ENCODE measurements at regions not wholly inside any gene's neighbourhood (a gene's known extent, or its start where the extent isn't known, plus 50 kb on each side); places are given as distances from the start of the nearest gene placed in this dataset.
"Not testable (repeated sequence)": the region's sequence is repeated elsewhere in the genome, so short reads cannot be mapped to it uniquely, and the experiment has no call there.

DNA sequence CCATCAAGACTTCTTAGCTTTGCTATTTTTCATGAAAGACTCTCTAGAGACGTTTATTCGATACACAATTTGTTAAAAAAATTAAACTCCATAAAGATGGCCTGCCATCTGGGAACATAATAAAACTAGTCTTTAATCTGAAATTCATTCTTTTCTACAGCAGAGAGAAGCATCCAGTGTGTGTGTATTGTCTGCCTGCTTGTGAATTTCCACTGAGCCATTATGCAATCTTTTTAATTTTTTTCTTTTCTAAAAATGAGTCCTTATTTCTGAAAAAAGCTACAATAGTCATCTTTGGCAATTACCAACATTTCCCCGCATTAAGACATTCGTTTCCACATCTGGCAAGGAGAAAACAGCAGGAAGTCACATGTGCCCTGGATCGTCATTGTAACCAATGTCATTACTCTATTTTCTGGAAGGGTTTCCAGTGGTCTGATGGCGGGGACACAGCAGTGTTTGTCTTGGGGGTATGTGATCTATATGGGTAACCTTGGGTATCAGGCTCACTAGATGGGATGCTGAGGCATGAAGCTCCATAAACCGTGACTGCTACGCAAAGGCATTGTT is 263.1 kb downstream of the MSX2 start:
- no peak for DNase-seq (ENCODE audit: low read depth in 2 of 2)

DNA sequence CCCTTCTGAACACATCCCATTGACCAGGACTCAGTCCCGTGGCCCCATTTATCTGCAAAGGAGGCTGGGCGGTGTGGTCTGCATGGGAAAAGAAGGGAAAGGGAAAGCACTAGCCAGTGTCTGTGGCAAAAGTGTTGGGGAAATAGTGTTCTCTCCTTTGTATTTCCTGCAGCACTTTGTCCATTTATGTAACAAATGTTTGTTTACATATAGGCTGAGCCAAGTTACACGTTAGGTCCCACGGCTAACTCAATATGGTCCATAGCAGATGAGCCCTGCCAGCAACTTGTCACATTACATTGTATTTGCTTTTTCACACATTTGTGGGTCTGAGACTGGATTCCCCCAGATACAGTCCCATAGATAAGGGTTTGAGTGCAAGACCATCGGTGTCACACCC is 260.5 kb downstream of the MSX2 start:
- DNase-seq (ENCODE audit: low read depth in 2 of 2), result no peak

DNA sequence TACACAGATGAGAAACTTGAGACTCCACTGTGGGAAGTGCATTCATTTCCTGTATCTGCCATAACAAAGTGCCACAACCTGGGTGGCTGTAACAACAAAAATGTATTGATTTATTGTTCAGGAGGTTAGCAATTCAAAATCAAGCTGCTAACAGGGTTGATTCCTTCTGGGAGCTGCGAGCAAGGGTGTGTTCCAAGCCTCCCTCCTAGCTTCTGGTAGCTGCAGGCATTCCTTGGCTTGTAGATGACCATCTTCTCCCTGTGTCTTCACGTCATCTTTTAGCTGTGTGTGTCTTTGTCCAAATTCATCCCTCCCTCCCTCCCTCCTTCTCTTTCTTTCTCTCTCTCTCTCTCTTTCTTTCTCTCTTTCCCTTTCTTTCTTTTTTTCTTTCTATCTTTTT is 258.1 kb downstream of the MSX2 start:
- DNase-seq (ENCODE audit: low read depth in 2 of 2), result no peak

DNA sequence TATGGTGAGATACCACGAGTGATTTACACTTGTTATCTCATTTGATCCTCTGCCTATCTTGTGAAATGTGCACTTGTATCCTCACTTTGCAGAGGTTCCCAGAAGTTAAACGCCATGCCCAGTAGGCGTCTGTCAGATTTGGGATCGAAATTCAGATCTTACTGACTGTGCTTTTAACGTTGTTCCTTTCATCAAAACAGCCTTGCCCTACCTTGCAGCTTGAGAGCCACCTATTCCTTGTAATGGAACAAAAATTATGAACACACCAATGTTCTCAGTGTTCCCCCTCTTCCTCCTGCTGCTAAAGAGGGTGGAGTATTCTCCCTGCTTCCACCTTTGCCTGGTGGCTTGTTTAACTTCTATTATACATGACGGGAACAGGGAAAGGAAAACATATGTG is 257.0 kb downstream of the MSX2 start:
- no peak for DNase-seq (ENCODE audit: low read depth in 2 of 2)

DNA sequence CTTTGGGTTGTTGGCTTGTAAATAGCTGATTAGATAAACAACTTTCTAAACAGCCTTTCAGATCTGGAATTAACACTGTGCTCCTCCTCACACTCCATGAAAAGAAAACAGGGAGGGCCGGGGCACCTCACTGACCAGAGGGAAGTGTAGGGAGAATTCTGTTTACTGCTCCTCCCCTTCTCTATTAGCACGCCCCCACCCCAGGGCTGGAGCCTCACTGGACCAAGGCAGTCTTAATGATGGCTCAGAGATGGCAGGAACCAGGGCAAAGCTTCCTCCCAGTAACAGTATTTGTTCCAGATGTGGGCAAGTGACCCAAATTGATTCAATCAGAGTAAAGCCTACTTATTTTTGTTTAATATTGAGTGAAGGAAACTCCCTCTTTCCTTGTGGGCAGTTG is 256.6 kb downstream of the MSX2 start:
- DNase-seq (ENCODE audit: low read depth in 2 of 2), result no peak

DNA sequence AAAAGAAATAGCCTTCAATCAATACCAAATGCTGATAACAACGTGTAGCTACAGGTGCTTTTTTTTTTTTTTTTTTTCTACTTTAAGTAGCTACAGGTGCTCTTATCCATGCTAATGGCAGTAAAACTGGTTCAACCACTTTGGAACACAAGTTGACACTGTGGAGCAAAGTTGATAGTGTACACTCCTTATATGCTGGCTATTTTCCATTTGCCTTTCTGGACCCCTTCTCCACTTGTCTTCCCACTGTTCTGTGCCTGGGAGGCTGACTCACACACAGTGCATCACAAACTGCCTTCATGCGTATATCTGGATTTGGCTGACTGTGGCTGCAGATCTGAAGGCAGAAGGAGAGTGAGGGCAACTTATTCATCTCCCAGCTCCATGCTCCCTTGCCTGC is 247.9 kb downstream of the MSX2 start:
- no peak for DNase-seq (ENCODE audit: low read depth in 2 of 2)

DNA sequence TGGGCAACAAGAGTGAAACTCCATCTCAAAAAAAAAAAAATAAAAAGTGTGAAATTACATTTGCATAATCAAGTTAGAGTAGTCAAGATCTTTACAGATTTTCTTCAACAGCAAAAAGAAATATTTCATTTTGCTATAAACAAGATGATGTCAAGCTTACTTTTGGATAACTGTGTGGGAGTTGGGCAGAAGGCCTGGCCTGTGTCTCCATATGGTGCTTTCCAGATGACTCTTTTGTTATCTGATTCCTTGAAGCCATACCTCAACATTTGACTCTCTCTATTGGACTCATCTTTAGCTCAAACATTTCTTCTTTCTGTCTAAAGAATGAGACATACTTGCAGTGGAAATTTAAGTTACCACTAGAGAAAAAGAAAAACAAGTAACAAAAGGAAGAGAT is 246.8 kb downstream of the MSX2 start:
- no peak for DNase-seq (ENCODE audit: low read depth in 2 of 2)

DNA sequence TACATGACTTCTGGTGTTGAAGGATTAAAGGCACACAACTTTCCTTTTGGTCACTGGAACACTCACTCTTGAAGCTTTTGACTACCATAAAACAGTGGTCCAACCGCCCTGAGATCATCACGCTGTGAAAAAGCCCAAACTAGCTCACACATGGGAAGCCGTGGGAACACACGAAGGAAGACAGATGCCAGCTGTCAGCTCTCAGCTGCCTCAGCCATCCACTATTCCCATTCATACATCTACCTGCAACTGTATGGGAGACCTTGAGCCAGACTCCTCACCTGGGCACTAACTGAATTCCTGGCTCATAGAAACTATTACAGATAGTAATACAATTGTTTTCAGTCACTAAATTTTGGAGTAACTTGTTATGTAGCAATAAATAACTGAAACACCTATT is 246.1 kb downstream of the MSX2 start:
- no peak for DNase-seq (ENCODE audit: low read depth in 2 of 2)

DNA sequence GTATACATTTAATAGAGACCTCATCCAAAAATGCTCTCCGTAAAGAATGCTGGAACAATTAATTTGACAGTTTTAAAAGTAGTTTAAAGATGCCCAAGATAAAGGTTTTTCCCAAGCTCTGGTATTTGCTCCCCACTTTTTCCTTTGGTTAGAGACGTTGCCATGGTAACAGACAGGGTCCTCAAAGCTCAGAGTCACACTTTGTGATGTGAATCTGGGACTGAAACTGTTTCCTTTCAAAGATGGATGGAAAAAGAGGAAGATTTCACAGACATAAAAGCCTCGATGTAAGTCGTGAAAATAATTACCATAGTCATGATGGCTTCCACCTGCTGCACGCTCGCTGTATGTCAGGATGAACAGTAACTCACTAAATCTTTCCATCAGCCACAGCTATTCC is 229.5 kb downstream of the MSX2 start:
- no peak for DNase-seq (ENCODE audit: low read depth in 2 of 2)

DNA sequence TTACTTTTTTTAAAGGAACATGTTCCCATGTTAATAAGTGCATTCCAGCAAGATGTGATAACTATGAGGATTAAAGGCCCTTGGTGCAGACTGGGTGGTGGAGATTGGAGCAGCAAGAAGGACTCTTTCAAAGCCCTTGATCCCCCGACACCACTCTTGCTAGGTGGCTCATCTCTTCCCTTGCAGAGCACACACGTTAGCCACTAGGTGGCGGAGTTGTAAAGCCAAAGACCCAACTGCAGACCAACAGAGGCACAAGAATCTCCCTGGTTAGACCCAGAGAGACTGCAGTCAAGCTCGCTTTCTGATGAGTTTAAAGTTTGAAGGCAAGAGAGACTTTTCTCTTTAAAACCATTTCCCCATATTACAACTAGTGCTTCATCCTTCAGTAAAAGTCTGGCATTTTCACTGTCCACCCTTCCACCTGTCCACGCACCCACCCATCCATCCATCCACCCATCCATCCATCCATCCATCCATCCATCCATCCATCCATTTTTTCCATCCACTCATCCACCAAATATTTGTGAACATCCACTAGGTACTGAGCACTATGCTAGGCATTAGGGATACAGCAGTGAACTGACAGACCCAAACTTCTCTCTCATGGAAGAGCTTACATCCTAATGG is 226.9 kb downstream of the MSX2 start:
- peak; percentile 31 to 43 for DNase-seq (ENCODE audit: low read depth in 2 of 2)

DNA sequence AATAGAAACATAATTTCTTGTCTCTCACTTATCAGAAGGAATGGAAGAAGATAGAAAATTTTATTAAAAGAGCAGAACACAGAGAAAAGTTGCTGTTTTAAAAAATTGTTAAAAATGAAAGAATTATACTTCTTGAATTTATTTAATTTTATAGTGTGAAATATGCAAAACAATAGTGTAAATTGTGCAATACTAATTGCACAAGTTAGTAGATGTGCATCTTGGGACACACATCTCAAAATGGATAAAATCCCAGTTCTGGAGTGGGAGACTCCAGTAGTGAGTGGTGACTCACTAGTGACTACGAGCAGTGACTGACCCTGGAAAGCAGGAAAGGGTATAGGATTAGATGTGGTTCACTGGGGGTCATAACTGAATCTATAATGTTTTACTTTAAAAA is 223.2 kb downstream of the MSX2 start:
- no peak for DNase-seq (ENCODE audit: low read depth in 2 of 2)

DNA sequence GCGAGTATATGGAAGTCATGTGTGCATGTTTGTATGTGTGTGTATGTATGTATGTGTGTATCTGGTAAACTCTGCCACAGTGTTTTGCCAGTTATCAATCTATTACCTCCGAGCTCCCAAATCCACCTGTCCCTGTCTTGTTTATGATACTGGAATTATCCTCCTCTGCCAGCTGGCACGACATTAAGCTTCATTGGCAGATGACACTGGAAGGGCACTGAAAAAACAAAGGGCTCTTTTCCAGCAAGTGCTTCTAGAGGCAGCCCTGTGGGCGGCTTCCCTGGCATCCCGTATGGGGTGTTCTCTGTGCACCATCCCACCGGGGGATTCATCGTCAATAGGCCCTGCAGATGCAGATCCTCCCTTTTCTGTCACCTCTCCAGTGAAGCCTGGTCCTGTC is 221.5 kb downstream of the MSX2 start:
- DNase-seq (ENCODE audit: low read depth in 2 of 2), result no peak

DNA sequence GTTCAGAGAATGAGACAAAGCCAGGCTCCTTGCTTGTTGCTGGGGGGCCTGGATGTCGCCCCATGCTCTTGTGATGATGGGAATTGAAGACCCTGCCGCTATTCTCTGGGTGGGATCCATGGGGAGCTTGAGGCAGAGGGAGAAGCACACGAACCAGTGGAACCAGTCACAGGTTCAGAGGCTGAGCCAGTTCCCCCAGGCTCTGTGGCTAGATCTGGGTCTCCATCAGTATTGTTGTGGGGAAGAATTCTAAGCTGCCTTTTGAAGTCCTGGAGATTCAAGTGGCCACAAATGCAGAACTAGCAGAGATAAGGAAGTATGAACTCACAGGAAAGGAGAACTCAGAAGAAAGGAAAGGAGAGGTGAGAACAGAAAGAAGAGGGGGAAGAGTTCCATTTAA is 219.4 kb downstream of the MSX2 start:
- no peak for DNase-seq (ENCODE audit: low read depth in 2 of 2)

DNA sequence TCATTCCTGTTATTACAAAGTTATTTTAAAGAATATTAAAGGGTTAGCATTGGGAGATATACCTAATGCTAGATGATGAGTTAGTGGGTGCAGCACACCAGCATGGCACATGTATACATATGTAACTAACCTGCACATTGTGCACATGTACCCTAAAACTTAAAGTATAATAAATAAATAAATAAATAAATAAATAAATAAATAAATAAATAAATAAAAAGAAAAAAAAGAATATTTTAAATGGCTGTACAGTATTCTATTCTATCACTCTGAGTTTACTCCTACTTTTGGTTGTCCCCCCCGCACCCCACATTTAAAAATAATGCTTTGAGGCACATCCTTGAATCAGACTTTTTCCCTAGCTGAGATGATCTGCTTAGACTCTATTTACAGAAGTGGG is 218.6 kb downstream of the MSX2 start:
- not testable (repeated sequence) for DNase-seq (ENCODE audit: low read depth in 2 of 2)

DNA sequence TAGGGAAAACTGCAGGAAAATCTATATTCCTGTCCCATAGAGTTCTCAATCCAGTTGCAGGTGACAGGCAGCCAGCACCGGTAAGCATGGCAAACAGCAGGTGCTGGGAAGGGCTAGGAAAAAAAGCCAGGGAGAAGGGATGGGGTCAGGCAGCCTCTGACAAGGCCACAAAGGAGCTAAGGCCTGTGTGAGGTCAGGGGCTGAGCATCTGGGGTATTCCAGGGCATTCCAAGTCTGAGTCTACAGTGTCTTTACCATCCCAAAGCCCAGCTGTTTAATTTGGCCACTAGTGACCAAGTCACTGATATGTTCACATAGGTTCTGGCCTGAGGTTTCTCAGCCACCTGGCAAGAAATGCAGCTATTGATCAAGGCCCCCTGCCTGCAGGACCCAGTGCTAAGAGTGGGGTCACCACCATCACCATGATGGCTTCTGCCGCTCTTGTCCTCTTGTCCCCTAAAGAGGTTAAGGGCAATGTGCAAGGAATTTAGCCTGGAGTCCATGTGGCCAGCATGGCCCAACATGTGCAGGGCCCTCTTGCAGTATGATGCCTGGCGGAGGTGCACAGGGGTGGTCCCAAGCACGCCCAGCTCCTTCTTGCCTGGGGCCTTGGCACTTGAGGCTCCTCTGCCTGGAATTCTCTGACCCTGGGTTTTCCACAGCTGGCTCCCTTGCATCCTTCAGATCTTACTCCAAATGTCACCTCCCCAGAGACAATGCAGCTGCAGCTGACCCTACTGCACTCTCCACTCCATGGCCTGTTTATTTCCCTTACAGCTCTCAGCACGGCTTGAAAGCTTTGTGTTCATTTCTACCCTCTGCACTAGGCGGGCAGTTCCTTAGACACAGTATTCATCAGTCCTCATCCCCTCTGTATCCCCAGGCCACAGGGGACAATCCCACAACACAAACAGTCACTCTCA is 213.1 kb downstream of the MSX2 start:
- no peak for DNase-seq (ENCODE audit: low read depth in 2 of 2)

DNA sequence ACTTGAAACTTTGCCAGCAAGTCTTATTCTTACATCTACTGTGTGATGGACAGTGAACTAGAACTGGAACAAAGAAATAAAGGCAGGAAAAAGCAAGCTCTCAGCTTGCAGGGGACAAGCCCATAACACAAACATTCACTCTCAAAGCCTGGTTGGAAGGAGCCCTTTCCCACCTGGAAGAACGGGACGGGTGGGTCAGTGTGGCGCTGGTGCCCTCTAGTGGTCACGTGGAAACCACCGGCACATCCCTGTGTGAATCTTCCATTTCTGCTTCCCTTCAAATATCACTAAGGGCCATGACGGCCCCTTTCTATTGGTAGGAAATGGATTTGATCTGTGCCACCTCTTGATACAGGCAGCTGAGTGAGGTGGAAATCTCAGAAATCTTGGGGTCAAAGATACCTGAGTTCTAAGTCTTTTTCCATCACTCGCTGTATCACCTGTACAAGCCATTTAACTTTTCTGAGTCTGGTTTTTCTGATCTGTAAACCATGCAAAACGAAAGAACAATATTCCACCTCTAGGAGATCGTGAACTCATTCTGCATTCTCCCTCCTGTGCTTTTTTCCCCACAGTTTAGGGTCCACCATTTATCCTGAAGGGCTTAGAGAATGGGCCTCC is 211.6 kb downstream of the MSX2 start:
- DNase-seq (ENCODE audit: low read depth in 2 of 2), result peak in 1 of 2 donors; percentile 20

DNA sequence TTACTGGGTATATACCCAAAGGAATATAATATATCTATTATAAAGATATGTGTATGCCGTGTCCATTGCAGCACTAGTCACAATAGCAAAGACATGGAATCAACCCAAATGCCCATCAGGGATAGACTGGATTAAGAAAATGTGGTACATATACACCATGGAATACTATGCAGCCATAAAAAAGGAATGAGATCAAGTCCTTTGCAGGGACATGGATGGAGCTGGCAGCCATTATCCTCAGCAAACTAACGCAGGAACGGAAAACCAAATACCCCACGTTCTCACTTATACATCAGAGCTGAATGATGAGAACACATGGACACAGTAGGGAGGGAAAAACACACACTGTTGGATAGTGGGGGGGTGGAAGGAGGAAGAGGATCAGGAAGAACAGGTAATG is 206.7 kb downstream of the MSX2 start:
- not testable (repeated sequence) for DNase-seq (ENCODE audit: low read depth in 2 of 2)

DNA sequence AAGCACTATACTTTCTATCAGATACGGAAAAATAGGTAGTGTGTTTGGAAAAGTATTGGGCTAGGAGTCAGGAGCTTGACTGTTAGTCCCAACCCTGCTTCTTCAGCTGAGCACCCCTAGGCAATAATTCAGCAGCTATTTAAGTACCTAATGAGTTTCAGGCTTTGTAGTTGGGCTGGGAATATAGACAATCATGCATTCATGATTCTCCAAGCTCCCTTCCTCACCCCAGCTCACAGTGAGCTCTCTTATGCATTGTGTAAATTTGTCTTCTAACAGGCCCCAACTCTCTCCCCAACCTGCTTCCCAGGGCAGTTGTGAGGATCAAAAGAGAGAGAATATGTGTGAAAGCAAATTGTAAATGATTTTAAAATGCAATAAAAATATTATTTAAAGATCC is 201.2 kb downstream of the MSX2 start:
- DNase-seq (ENCODE audit: low read depth in 2 of 2), result no peak

DNA sequence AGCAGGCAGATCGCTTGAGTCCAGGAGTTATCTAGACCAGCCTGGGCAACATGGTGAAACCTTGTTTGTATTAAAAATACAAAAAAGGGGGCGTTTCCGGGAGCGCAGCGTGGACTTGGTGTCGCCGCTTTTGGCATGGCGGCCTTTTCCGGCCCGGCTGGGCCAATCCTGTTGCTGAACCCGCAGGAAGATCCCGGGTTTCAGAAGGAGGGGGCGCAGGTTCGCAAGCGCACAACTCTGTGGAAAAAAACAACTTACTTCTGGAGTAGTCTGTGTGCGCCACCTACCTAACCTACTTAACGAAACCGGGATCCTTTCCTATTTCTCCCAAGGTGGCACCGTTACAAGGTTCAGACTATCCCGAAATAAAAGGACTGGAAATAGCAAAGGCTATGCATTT is 198.6 kb downstream of the MSX2 start:
- DNase-seq (ENCODE audit: low read depth in 2 of 2), result no peak

DNA sequence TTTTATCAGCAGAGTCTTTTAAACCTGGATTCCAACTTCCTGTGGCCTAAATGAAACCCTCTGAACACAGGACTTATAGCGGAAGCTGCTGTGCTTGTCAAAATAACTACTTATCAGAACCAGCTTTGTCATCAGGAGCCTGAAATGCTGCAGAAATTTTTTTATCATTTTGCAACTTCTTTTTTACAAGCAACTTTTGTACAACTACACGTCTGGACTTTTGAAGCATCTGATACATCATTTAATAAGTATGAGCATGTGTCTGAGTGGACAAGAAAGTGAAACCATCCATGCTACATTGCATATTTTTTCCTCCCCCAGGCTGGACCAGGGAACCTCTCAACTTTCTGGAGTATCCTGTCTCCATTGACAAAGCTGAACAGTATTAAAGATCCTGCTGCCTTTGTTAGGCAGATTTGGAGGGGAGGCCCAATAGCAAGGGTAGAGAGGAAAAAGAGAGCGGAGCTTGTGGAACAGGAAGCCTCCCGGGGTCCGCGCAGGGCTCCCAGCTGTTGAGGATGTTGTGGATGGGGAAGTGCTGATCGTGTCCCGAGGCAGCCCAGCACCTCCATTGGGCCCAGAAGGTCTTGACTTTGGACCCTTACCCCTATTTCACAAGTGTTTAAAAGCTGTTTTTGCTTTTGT is 196.6 kb downstream of the MSX2 start:
- no peak for DNase-seq (ENCODE audit: low read depth in 2 of 2)

DNA sequence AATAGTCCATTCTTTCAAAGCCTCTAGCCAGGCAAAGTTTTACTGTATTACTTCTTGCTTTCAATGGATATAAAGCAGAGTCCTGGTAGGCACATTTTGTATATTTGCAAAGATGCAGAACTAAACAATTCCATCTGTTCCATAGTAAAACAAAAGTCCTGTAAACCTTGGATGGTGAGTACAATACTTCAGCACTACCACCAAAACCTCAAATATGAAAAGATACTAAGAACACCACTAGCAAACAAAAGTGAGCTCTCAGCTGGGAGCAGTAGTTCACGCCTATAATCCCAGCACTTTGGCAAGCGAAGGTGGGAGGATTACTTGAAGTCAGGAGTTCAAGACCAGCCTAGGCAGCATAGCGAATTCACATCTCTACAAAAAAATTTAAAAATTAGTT is 195.0 kb downstream of the MSX2 start:
- DNase-seq (ENCODE audit: low read depth in 2 of 2), result no peak

DNA sequence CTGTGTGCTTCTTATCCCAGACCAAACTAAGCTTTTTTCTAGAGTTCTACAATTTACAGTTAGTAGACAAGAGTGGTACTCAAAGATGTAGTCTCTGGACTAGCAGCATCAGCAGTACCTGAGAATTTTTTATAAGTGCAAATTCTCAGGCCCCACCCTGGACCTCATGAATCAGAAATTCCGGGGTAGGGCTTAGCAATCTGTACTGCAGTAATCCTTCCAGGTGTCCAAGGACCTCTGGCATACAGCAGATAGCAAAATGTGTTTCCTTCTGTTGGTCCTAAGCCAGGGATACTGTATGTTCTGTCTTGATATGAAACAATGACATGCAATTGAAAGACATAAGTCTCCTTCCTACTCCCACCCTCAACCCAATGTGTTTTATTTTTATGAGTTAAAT is 194.3 kb downstream of the MSX2 start:
- DNase-seq (ENCODE audit: low read depth in 2 of 2), result no peak
